Naive thymus-derived CD8-positive, alpha-beta T cell (primary cell): ENCODE measurements at regions not wholly inside any gene's neighbourhood (a gene's known extent, or its start where the extent isn't known, plus 50 kb on each side); places are given as distances from the start of the nearest gene placed in this dataset.
"Not testable (repeated sequence)": the region's sequence is repeated elsewhere in the genome, so short reads cannot be mapped to it uniquely, and the experiment has no call there.

Experiments
- ATAC-seq, 2 donors: fragments of 150-1000 bp; cut with Tn5 transposase in 1 of 2; sonication (Bioruptor Pico), chemical (Tn5 transposase) in 1 of 2; 1 replicate in 1 of 2; 2 replicates in 1 of 2; pipeline ENCODE4 v1.10.0; 2021; ENCODE audit warnings: mild to moderate bottlenecking in 2 of 2, moderate library complexity in 2 of 2
- POLR2A ChIA-PET: fragments of 350-600 bp; sonication (Branson Sonifier 250); formaldehyde crosslinking; loops from one replicate; lab custom pipeline; 2021; ENCODE audit warnings: antibody characterized with exemption; lab: Charles Lee
- DNase-seq, 10 donors: peaks; one replicate each; pipeline versions ENCODE4 v3.0.0 to v3.0.0-alpha.2; 2020 to 2022
- H3K27ac Mint-ChIP-seq, 10 donors: one replicate each; pipeline ENCODE4 v1.8.0; 2020 to 2022; ENCODE audit warnings: mild to moderate bottlenecking in 10 of 10, mixed read lengths in 10 of 10, moderate library complexity in 4 of 10, inconsistent platforms in 1 of 10
- H3K27me3 Mint-ChIP-seq, 5 donors: one replicate each; pipeline ENCODE4 v1.8.0; 2021 to 2022; ENCODE audit warnings: mixed read lengths in 5 of 5
- H3K36me3 Mint-ChIP-seq, 3 donors: one replicate each; pipeline ENCODE4 v1.8.0; 2020 to 2022; ENCODE audit warnings: mixed read lengths in 3 of 3, mild to moderate bottlenecking in 2 of 3, inconsistent platforms in 1 of 3
- H3K4me1 Mint-ChIP-seq, 4 donors: one replicate each; pipeline ENCODE4 v1.8.0; 2021 to 2022; ENCODE audit warnings: mixed read lengths in 4 of 4
- H3K4me3 Mint-ChIP-seq, 10 donors: one replicate each; pipeline ENCODE4 v1.8.0; 2020 to 2022; ENCODE audit warnings: mild to moderate bottlenecking in 10 of 10, mixed read lengths in 10 of 10, moderate library complexity in 6 of 10, inconsistent platforms in 1 of 10
- H3K9me3 Mint-ChIP-seq, 9 donors: one replicate each; pipeline ENCODE4 v1.8.0; 2020 to 2022; ENCODE audit warnings: mixed read lengths in 9 of 9, mild to moderate bottlenecking in 3 of 9, inconsistent platforms in 1 of 9, moderate library complexity in 1 of 9

- no peaks in the 10 kb centered on the region for H3K27me3 Mint-ChIP-seq
- no peaks in the 10 kb centered on the region for H3K36me3 Mint-ChIP-seq
- peaks cover 5 to 21% (median 20%) of the 10 kb centered on the region in 4 donors for H3K4me1 Mint-ChIP-seq
- no peak overlapping the region for H3K4me3 Mint-ChIP-seq
- no peak for DNase-seq
- H3K9me3 Mint-ChIP-seq: no peaks in the 10 kb centered on the region
- no peak for ATAC-seq
- POLR2A ChIA-PET: no interaction called here
- H3K27ac Mint-ChIP-seq: no peak overlapping the region
Measured at GRCh38 chr3:106342386-106342785, 473.6 kb upstream of the CBLB start.

GRCh38 chr3:106343811-106344210, 475.0 kb upstream of the CBLB start:
- Mint-ChIP-seq H3K27ac (no peak overlapping the region), H3K4me3 (no peak overlapping the region), H3K27me3 (no peaks in the 10 kb centered on the region), H3K9me3 (no peaks in the 10 kb centered on the region), H3K36me3 (no peaks in the 10 kb centered on the region), H3K4me1 (peaks cover 0 to 9% (median 8%) of the 10 kb centered on the region in 4 donors)
- ATAC-seq: no peak
- DNase-seq: no peak
- POLR2A ChIA-PET: no interaction called here

- H3K36me3 Mint-ChIP-seq: no peaks in the 10 kb centered on the region
- DNase-seq (no peak), ATAC-seq (no peak)
- H3K27me3 Mint-ChIP-seq: no peaks in the 10 kb centered on the region
- H3K4me3 Mint-ChIP-seq: no peak overlapping the region
- no peak overlapping the region for H3K27ac Mint-ChIP-seq
- POLR2A ChIA-PET: no interaction called here
- H3K4me1 Mint-ChIP-seq: peaks cover 0 to 11% (median 8%) of the 10 kb centered on the region in 4 donors
- no peaks in the 10 kb centered on the region for H3K9me3 Mint-ChIP-seq
Measured at GRCh38 chr3:106345353-106346027, 476.7 kb upstream of the CBLB start.

GRCh38 chr3:106347350-106347749, 478.5 kb upstream of the CBLB start:
- Mint-ChIP-seq H3K4me3 (no peak overlapping the region), H3K9me3 (peaks cover 0 to 2% (median 0%) of the 10 kb centered on the region in 9 donors), H3K36me3 (peaks cover 0 to 2% (median 0%) of the 10 kb centered on the region in 3 donors), H3K27me3 (no peaks in the 10 kb centered on the region), H3K4me1 (peaks cover 0 to 11% (median 8%) of the 10 kb centered on the region in 4 donors), H3K27ac (peak overlapping the region in 1 of 10 donors; percentile 55)
- no peak for DNase-seq
- POLR2A ChIA-PET: no interaction called here
- ATAC-seq: no peak

GRCh38 chr3:106348139-106348690, 479.4 kb upstream of the CBLB start:
- no peaks in the 10 kb centered on the region for H3K27me3 Mint-ChIP-seq
- ATAC-seq (no peak), DNase-seq (no peak)
- POLR2A ChIA-PET: no interaction called here
- H3K36me3 Mint-ChIP-seq: peaks cover 0 to 2% (median 0%) of the 10 kb centered on the region in 3 donors
- peaks cover 0 to 11% (median 8%) of the 10 kb centered on the region in 4 donors for H3K4me1 Mint-ChIP-seq
- peak overlapping the region in 1 of 10 donors; percentile 61 for H3K27ac Mint-ChIP-seq
- no peak overlapping the region for H3K4me3 Mint-ChIP-seq
- H3K9me3 Mint-ChIP-seq: peaks cover 0 to 2% (median 0%) of the 10 kb centered on the region in 9 donors

- no peak overlapping the region for H3K4me3 Mint-ChIP-seq
- H3K9me3 Mint-ChIP-seq: peaks cover 0 to 5% (median 0%) of the 10 kb centered on the region in 9 donors
- POLR2A ChIA-PET: no interaction called here
- H3K4me1 Mint-ChIP-seq: peaks cover 0 to 11% (median 8%) of the 10 kb centered on the region in 4 donors
- H3K27ac Mint-ChIP-seq: peak overlapping the region in 2 of 10 donors; percentile 46 to 60
- ATAC-seq (no peak), DNase-seq (no peak)
- no peaks in the 10 kb centered on the region for H3K27me3 Mint-ChIP-seq
- H3K36me3 Mint-ChIP-seq: peaks cover 0 to 2% (median 0%) of the 10 kb centered on the region in 3 donors
Measured at GRCh38 chr3:106349191-106349881, 480.5 kb upstream of the CBLB start.

GRCh38 chr3:106355873-106356272, 487.1 kb upstream of the CBLB start:
- peaks cover 0 to 2% (median 0%) of the 10 kb centered on the region in 3 donors for H3K36me3 Mint-ChIP-seq
- no peaks in the 10 kb centered on the region for H3K4me1 Mint-ChIP-seq
- H3K27me3 Mint-ChIP-seq: no peaks in the 10 kb centered on the region
- POLR2A ChIA-PET: no interaction called here
- no peak overlapping the region for H3K27ac Mint-ChIP-seq
- DNase-seq (no peak), ATAC-seq (no peak)
- H3K4me3 Mint-ChIP-seq: no peak overlapping the region
- peaks cover 0 to 5% (median 1%) of the 10 kb centered on the region in 9 donors for H3K9me3 Mint-ChIP-seq

GRCh38 chr3:106359692-106360091, 490.9 kb upstream of the CBLB start:
- POLR2A ChIA-PET: no interaction called here
- Mint-ChIP-seq H3K27ac (no peak overlapping the region), H3K9me3 (peaks cover 0 to 10% (median 0%) of the 10 kb centered on the region in 9 donors), H3K27me3 (no peaks in the 10 kb centered on the region), H3K4me1 (no peaks in the 10 kb centered on the region), H3K36me3 (peaks cover 0 to 4% (median 0%) of the 10 kb centered on the region in 3 donors), H3K4me3 (no peak overlapping the region)
- ATAC-seq (no peak), DNase-seq (no peak)

- ATAC-seq, H3K9me3 Mint-ChIP-seq, H3K36me3 Mint-ChIP-seq, H3K27me3 Mint-ChIP-seq, H3K4me1 Mint-ChIP-seq, H3K4me3 Mint-ChIP-seq, H3K27ac Mint-ChIP-seq, DNase-seq, POLR2A ChIA-PET: not testable (repeated sequence)
Measured at GRCh38 chr3:106360901-106361300, 492.1 kb upstream of the CBLB start.

- Mint-ChIP-seq H3K27me3 (no peaks in the 10 kb centered on the region), H3K9me3 (peaks cover 0 to 10% (median 2%) of the 10 kb centered on the region in 9 donors), H3K4me3 (no peak overlapping the region), H3K4me1 (peaks cover 6 to 9% (median 6%) of the 10 kb centered on the region in 4 donors), H3K36me3 (peaks cover 0 to 4% (median 0%) of the 10 kb centered on the region in 3 donors), H3K27ac (peak overlapping the region in 1 of 10 donors; percentile 52)
- no peak for ATAC-seq
- no peak for DNase-seq
- POLR2A ChIA-PET: no interaction called here
Measured at GRCh38 chr3:106364477-106364876, 495.7 kb upstream of the CBLB start.

- Mint-ChIP-seq H3K4me1 (peaks cover 6 to 9% (median 6%) of the 10 kb centered on the region in 4 donors), H3K27me3 (no peaks in the 10 kb centered on the region), H3K27ac (peak overlapping the region in 3 of 10 donors; percentile 5 to 52 (median 34)), H3K36me3 (peaks cover 0 to 4% (median 0%) of the 10 kb centered on the region in 3 donors), H3K4me3 (peak overlapping the region in 1 of 10 donors; percentile 55), H3K9me3 (peaks cover 0 to 10% (median 0%) of the 10 kb centered on the region in 9 donors)
- POLR2A ChIA-PET: no interaction called here
- ATAC-seq: no peak
- DNase-seq: no peak
Measured at GRCh38 chr3:106365061-106365691, 496.4 kb upstream of the CBLB start.

GRCh38 chr3:106366352-106366751, 497.5 kb upstream of the CBLB start:
- peaks cover 6 to 9% (median 6%) of the 10 kb centered on the region in 4 donors for H3K4me1 Mint-ChIP-seq
- H3K9me3 Mint-ChIP-seq: peaks cover 0 to 10% (median 0%) of the 10 kb centered on the region in 9 donors
- POLR2A ChIA-PET: no interaction called here
- ATAC-seq (no peak), DNase-seq (no peak)
- no peak overlapping the region for H3K27ac Mint-ChIP-seq
- H3K27me3 Mint-ChIP-seq: no peaks in the 10 kb centered on the region
- H3K4me3 Mint-ChIP-seq: no peak overlapping the region
- peaks cover 0 to 4% (median 0%) of the 10 kb centered on the region in 3 donors for H3K36me3 Mint-ChIP-seq
